ENCODE measurements at regions not wholly inside any gene's neighbourhood (a gene's known extent, or its start where the extent isn't known, plus 50 kb on each side); places are given as distances from the start of the nearest gene placed in this dataset.

GRCh38 chr13:99078017-99078771 is 100.3 kb upstream of the DOCK9 start:
- Histone ChIP-seq H3K56ac (ENCODE audit: extremely low read depth, insufficient read depth, low read length) (no peak overlapping the region), H3K4me1 (ENCODE audit: control insufficient read depth, insufficient read depth, low read length) (no peaks in the 10 kb centered on the region), H2AK9ac (replicated peaks; ENCODE audit: low read depth, low read length, poor library complexity) (no peak overlapping the region), H3K4me3 (ENCODE audit: insufficient read depth, low read depth, low read length) (no peak overlapping the region), H3K4ac (ENCODE audit: low read depth, low read length) (no peak overlapping the region), H2AK5ac (ENCODE audit: low read depth, low read length) (no peak overlapping the region), H3K27ac (ENCODE audit: insufficient read depth, low read length) (no peak overlapping the region), H3K79me1 (ENCODE audit: low read depth in 1 of 2, low read length in 2 of 2) (peaks cover 0 to 7% of the 10 kb centered on the region in 2 experiments; a peak in 2 of 4 replicates), H2BK15ac (ENCODE audit: low read depth, low read length) (no peak overlapping the region), H3K27me3 (ENCODE audit: control insufficient read depth, insufficient read depth, low read length) (no peaks in the 10 kb centered on the region; the same call in 1 of the 2 replicates), H3K9me1 (ENCODE audit: insufficient read depth, low read length) (no peaks in the 10 kb centered on the region; the same call in 1 of the 2 replicates), H4K20me1 (ENCODE audit: insufficient read depth, low read length) (no peaks in the 10 kb centered on the region), H3K4me2 (ENCODE audit: low read depth, low read length) (no peak overlapping the region), H2AFZ (replicated peaks; ENCODE audit: low read length, poor library complexity) (no peak overlapping the region), H3K14ac (replicated peaks; ENCODE audit: low read depth, low read length) (no peak overlapping the region), H4K91ac (ENCODE audit: insufficient read depth, low read depth, low read length) (no peak overlapping the region), H3K23ac (ENCODE audit: low read depth, low read length) (no peak overlapping the region), H4K8ac (ENCODE audit: low read depth in 2 of 2, low read length in 2 of 2) (no peak overlapping the region), H4K5ac (ENCODE audit: low read depth, low read length) (no peak overlapping the region), H3K18ac (ENCODE audit: low read depth, low read length) (no peak overlapping the region), H3K9ac (ENCODE audit: low read depth, low read length) (no peak overlapping the region), H2BK120ac (ENCODE audit: low read depth, low read length) (no peak overlapping the region), H2BK5ac (ENCODE audit: low read depth, low read length, poor library complexity, severe bottlenecking) (no peak overlapping the region), H2BK20ac (ENCODE audit: low read depth, low read length) (no peak overlapping the region), H3K36me3 (ENCODE audit: control insufficient read depth, insufficient read depth, low read length) (no peaks in the 10 kb centered on the region), H3K9me3 (ENCODE audit: control insufficient read depth, insufficient read depth, low read length) (peaks cover 9% of the 10 kb centered on the region; the same call in 1 of the 2 replicates)
- dilution Hi-C loops (cut with HindIII; ENCODE audit: low sequenced_read_pairs, unreplicated experiment) = no loop called here
- DNase-seq (no peak), ATAC-seq (ENCODE audit: low read depth) (0 out of 2 replicates have a peak, but pooled peaks have one; percentile 21)
- 84% methylated on average over 4 of the region's 8 CpGs; no CpG with 5 or more reads in 1 of the 2 experiments for WGBS, 2 experiments (ENCODE audit: extremely low coverage in 2 of 2, insufficient read length in 1 of 2)
- POLR2A ChIA-PET (ENCODE audit: unreplicated experiment) = no interaction called here
- TF ChIP-seq CHD1 (IDR thresholded peaks at IDR 0.05; ENCODE audit: low read depth, low read length) (no peak), FOS (IDR thresholded peaks at IDR 0.05; ENCODE audit: low read depth, low read length) (no peak), SMC3 (IDR thresholded peaks at IDR 0.05; ENCODE audit: low read depth, low read length) (no peak), MAFK (IDR thresholded peaks at IDR 0.05; ENCODE audit: low read depth, low read length) (no peak), RAD21 (IDR thresholded peaks at IDR 0.05; ENCODE audit: low read length) (no peak), POLR2A (IDR thresholded peaks at IDR 0.05; ENCODE audit: low read depth, low read length) (no peak), BHLHE40 (IDR thresholded peaks at IDR 0.05; ENCODE audit: low read depth, low read length) (no peak), MXI1 (IDR thresholded peaks at IDR 0.05; ENCODE audit: borderline replicate concordance, low read depth, low read length) (no peak), MAZ (IDR thresholded peaks at IDR 0.05; ENCODE audit: borderline replicate concordance, low read depth, low read length) (no peak), NFE2L2 (IDR thresholded peaks at IDR 0.05; ENCODE audit: low read depth, low read length) (no peak), RCOR1 (IDR thresholded peaks at IDR 0.05; ENCODE audit: insufficient replicate concordance, low read length) (no peak), RFX5 (IDR thresholded peaks at IDR 0.05; ENCODE audit: low read depth, low read length) (no peak)
- TF ChIP-seq, protein P1, sequence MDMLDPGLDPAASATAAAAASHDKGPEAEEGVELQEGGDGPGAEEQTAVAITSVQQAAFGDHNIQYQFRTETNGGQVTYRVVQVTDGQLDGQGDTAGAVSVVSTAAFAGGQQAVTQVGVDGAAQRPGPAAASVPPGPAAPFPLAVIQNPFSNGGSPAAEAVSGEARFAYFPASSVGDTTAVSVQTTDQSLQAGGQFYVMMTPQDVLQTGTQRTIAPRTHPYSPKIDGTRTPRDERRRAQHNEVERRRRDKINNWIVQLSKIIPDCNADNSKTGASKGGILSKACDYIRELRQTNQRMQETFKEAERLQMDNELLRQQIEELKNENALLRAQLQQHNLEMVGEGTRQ (IDR thresholded peaks at IDR 0.05; ENCODE audit: low read depth, low read length) = no peak
- TF ChIP-seq, protein P2, sequence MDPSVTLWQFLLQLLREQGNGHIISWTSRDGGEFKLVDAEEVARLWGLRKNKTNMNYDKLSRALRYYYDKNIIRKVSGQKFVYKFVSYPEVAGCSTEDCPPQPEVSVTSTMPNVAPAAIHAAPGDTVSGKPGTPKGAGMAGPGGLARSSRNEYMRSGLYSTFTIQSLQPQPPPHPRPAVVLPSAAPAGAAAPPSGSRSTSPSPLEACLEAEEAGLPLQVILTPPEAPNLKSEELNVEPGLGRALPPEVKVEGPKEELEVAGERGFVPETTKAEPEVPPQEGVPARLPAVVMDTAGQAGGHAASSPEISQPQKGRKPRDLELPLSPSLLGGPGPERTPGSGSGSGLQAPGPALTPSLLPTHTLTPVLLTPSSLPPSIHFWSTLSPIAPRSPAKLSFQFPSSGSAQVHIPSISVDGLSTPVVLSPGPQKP (IDR thresholded peaks at IDR 0.05; ENCODE audit: borderline replicate concordance, low read depth, low read length) = no peak
- TF ChIP-seq, protein P3, sequence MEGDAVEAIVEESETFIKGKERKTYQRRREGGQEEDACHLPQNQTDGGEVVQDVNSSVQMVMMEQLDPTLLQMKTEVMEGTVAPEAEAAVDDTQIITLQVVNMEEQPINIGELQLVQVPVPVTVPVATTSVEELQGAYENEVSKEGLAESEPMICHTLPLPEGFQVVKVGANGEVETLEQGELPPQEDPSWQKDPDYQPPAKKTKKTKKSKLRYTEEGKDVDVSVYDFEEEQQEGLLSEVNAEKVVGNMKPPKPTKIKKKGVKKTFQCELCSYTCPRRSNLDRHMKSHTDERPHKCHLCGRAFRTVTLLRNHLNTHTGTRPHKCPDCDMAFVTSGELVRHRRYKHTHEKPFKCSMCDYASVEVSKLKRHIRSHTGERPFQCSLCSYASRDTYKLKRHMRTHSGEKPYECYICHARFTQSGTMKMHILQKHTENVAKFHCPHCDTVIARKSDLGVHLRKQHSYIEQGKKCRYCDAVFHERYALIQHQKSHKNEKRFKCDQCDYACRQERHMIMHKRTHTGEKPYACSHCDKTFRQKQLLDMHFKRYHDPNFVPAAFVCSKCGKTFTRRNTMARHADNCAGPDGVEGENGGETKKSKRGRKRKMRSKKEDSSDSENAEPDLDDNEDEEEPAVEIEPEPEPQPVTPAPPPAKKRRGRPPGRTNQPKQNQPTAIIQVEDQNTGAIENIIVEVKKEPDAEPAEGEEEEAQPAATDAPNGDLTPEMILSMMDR (conservative IDR thresholded peaks at IDR 0.05; ENCODE audit: low read depth, low read length) = no peak
- BruUV-seq (replicated peaks) = no TSS peak
- CTCF ChIA-PET = no interaction called here
- in situ Hi-C loops (cut with MboI; ENCODE audit: low sequenced_read_pairs) = no loop called here
- intact Hi-C loops (cut with micrococcal nuclease) = no loop called here
